Lower leg skin (tissue), 4 donors: ENCODE measurements at regions not wholly inside any gene's neighbourhood (a gene's known extent, or its start where the extent isn't known, plus 50 kb on each side); places are given as distances from the start of the nearest gene placed in this dataset.
A peak's percentile ranks its signal among the peaks of the same experiment; 100 is the strongest.
"Not testable (repeated sequence)": the region's sequence is repeated elsewhere in the genome, so short reads cannot be mapped to it uniquely, and the experiment has no call there.

Source experiments
- DNase-seq, 2 donors: peaks; one replicate each; pipeline ENCODE4 v3.0.0-alpha.2; 2019; ENCODE audit warnings: low spot score in 2 of 2
- H3K4me3 ChIP-seq: fragments of 200-600 bp; sonication (generic); 2 replicates; pipeline ENCODE4 v1.5.1; 2017; ENCODE audit warnings: mild to moderate bottlenecking, low read depth; ENCODE audit not compliant: poor library complexity, severe bottlenecking
- POLR2A ChIP-seq, 2 donors: fragments of 450-650 bp; IDR thresholded peaks; one replicate each; pipeline ENCODE4 v1.6.1; 2016 to 2017; ENCODE audit warnings: antibody characterized with exemption in 2 of 2, mild to moderate bottlenecking in 1 of 2, moderate library complexity in 1 of 2
- WGBS, 2 donors: methylation state at CpG; one replicate each; pipeline ENCODE4 v1.1.5; 2018; 5-methylcytosine and 5-hydroxymethylcytosine counted together
- intact Hi-C: fragments of 100-400 bp; cut with DNase I; formaldehyde crosslinking; loops from one replicate; pipeline ENCODE4 v1.15.0; 2023; ENCODE audit warnings: low total_unique reads
- TF ChIP-seq, protein P1 (sequence below), 3 donors: fragments of 450-650 bp; IDR thresholded peaks; one replicate each; pipeline ENCODE4 v1.5.1; 2016; ENCODE audit warnings: antibody characterized with exemption in 3 of 3, mild to moderate bottlenecking in 3 of 3, moderate library complexity in 2 of 3

DNA sequence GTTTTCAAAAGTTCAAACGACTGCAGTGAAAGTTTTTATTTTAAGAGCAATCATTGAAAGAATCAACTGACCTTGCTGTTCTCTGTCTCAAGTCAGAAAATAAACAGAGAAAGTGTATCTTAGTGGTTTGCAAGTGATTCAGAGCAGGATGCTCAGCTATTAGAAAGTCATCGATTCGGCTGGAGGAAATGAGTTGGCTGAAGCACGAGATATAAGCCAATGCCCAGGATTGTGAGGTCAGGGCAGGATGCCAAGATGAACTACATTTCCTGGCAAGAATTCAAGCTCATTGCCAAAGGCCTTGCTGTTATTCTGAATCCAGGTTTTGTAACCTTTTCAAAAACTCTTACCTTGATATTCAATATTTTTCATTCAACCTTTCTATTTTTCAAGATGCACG, 541.4 kb upstream of the BOD1L1 start:
- 25 to 26% methylated on average over 5 of the region's 5 CpGs for WGBS, 2 donors
- H3K4me3 ChIP-seq = no peak overlapping the region
- TF ChIP-seq, protein P1, sequence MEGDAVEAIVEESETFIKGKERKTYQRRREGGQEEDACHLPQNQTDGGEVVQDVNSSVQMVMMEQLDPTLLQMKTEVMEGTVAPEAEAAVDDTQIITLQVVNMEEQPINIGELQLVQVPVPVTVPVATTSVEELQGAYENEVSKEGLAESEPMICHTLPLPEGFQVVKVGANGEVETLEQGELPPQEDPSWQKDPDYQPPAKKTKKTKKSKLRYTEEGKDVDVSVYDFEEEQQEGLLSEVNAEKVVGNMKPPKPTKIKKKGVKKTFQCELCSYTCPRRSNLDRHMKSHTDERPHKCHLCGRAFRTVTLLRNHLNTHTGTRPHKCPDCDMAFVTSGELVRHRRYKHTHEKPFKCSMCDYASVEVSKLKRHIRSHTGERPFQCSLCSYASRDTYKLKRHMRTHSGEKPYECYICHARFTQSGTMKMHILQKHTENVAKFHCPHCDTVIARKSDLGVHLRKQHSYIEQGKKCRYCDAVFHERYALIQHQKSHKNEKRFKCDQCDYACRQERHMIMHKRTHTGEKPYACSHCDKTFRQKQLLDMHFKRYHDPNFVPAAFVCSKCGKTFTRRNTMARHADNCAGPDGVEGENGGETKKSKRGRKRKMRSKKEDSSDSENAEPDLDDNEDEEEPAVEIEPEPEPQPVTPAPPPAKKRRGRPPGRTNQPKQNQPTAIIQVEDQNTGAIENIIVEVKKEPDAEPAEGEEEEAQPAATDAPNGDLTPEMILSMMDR (IDR thresholded peaks at IDR 0.05) = no peak
- no peak for TF ChIP-seq POLR2A (IDR thresholded peaks at IDR 0.05)
- peak in 1 of 2 donors; percentile 66 for DNase-seq
- intact Hi-C loops = no loop called here

DNA sequence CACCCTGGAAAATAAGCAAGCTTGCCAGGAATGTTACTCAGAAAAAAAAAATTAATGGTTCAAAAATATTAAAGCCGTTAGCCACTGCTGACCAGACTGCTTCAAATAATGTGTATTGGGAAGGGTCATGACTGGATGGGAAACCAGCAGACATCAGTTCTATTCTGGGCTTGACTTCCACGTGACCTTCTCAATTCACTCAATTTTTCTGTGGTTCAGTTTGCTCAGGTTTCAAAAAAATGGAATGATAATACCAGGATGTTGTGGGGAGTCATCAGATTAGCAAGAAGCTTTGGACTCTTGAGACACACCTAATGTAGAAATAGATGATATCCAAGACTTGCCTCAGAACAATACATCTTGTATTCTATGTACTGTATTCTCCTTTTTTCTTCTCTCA, 541.9 kb upstream of the BOD1L1 start:
- 59 to 74% methylated on average over 2 of the region's 2 CpGs for WGBS, 2 donors
- DNase-seq = no peak
- TF ChIP-seq, protein P1 (IDR thresholded peaks at IDR 0.05) = no peak
- TF ChIP-seq POLR2A (IDR thresholded peaks at IDR 0.05) = no peak
- no peak overlapping the region for H3K4me3 ChIP-seq
- intact Hi-C loops = no loop called here

DNA sequence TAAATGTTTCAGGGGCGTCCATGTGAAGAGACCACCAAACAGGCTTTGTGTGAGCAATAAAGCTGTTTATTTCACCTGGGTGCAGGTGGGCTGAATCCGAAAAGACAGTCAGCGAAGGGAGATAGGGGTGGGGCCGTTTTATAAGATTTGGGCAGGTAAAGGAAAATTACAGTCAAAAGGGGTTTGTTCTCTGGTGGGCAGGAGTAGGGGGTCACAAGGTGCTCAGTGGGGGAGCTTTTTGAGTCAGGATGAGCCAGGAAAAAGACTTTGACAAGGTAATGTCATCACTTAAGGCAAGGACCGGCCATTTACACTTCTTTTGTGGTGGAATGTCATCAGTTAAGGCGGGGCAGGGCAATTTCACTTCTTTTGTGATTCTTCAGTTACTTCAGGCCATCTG, 542.4 kb upstream of the BOD1L1 start:
- H3K4me3 ChIP-seq, DNase-seq, intact Hi-C loops: not testable (repeated sequence)
- 81 to 87% methylated on average over 6 of the region's 6 CpGs for WGBS, 2 donors

DNA sequence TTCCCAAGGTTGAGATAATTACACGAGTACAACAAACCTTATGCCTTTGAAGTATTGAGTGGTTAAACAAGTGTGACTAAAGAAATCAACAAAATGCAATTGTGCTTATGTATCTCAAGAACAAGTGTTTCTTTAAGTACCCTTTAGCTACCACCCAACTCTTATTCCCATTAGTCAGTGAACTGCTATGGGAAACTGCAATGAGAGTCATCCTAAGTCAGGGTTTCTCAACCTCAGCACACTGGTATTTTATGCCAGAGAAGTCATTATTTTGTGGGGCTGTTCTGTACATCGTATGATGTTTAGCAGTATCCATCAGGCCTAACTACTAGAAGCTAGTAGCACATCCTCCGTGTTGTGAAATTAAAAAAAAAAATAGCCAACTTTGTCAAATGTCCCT, 549.1 kb upstream of the BOD1L1 start:
- H3K4me3 ChIP-seq = no peak overlapping the region
- 88 to 93% methylated on average over 3 of the region's 3 CpGs for WGBS, 2 donors
- no peak for TF ChIP-seq POLR2A (IDR thresholded peaks at IDR 0.05)
- TF ChIP-seq, protein P1 (IDR thresholded peaks at IDR 0.05) = no peak
- DNase-seq = no peak
- intact Hi-C loops = no loop called here

DNA sequence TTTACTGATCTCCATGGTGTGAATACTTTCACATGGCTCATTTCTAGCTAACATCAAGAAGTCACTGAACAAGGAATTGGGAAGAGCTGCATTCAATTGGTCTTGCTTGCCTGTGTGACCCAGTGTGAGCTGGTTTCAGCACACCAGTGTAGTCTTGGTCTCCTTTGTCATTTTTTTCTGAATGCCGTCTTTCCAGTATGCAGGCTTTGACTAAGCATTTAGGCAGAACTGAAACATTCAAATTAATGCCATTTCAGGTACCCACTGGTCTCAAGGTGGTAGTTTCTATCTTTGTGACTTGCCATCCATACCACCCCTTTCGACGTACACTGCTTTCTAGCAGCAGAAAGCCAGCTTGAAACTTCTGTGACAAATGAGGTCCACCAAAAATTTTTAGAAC, 550.5 kb upstream of the BOD1L1 start:
- WGBS, 2 donors = 90 to 96% methylated on average over 3 of the region's 3 CpGs
- DNase-seq = no peak
- H3K4me3 ChIP-seq = no peak overlapping the region
- intact Hi-C loops = no loop called here
- TF ChIP-seq, protein P1 (IDR thresholded peaks at IDR 0.05) = no peak
- no peak for TF ChIP-seq POLR2A (IDR thresholded peaks at IDR 0.05)

DNA sequence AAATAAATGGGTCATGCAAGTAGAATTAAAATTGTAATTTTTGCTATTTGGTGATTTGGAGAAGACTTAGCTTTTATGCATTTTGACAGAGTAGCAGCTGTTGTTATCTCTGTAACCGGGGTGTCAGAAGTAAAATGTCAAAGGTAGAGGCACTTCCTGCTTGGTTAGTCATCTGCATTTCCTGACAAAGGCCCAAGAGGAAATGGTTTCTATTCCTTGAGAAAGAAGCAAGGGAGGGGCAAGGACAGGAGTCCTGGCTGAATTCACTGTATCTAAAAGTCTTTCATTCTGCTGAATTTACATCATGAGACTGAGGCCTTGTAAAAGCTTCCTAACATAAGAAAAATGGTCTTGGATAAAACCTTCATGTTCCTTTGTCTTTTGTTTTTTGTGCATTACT, 550.9 kb upstream of the BOD1L1 start:
- 4 to 22% methylated on average over 1 of the region's 1 CpG for WGBS, 2 donors
- no peak for DNase-seq
- intact Hi-C loops = no loop called here
- no peak for TF ChIP-seq POLR2A (IDR thresholded peaks at IDR 0.05)
- H3K4me3 ChIP-seq = no peak overlapping the region

DNA sequence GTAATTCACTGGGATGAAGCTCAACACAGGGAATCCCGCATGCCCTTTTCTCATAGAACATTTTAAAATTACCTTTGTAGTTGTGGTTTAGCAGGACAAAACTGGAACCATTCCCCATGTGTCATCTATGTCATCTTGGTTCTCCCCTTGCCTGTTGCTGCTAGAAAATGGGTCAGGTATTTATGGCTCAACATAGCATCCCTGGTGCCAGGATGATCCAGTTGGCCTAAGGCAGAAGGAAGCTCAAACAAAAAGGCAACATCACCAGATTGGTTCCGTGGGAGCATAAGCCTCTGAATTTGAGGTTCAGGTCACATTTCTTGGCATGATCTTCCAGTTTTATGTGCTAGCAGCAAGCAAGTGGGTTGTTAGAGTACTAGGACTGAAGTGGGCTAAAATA, 552.6 kb upstream of the BOD1L1 start:
- no peak for TF ChIP-seq POLR2A (IDR thresholded peaks at IDR 0.05)
- TF ChIP-seq, protein P1 (IDR thresholded peaks at IDR 0.05) = no peak
- 55 to 80% methylated on average over 2 of the region's 2 CpGs for WGBS, 2 donors
- intact Hi-C loops = no loop called here

More for the DNA sequence above, 552.6 kb upstream of the BOD1L1 start:
- H3K4me3 ChIP-seq = no peak overlapping the region
- DNase-seq = no peak
